ENCODE measurements at regions not wholly inside any gene's neighbourhood (a gene's known extent, or its start where the extent isn't known, plus 50 kb on each side); places are given as distances from the start of the nearest gene placed in this dataset.

- TF ChIP-seq POLR2A (IDR thresholded peaks at IDR 0.05; ENCODE audit: low read depth) (no peak), CTCF (IDR thresholded peaks at IDR 0.05) (no peak)
These were observed 1532.7 kb upstream of the TMEM132C start for GRCh38 chr12:126734296-126734695.
